Ovary (tissue), 3 donors: ENCODE measurements at regions not wholly inside any gene's neighbourhood (a gene's known extent, or its start where the extent isn't known, plus 50 kb on each side); places are given as distances from the start of the nearest gene placed in this dataset.

Source experiments
- CTCF ChIP-seq, 3 donors: fragments of 450-650 bp in 2 of 3; fragments of 200-600 bp in 1 of 3; IDR thresholded peaks; one replicate each; pipeline versions ENCODE4 v1.5.1 to v1.8.0; 2016 to 2022; ENCODE audit warnings: antibody characterized with exemption in 3 of 3, mild to moderate bottlenecking in 1 of 3
- EP300 ChIP-seq: sonication (generic); formaldehyde crosslinking; IDR thresholded peaks from one replicate; pipeline ENCODE4 v1.6.1; 2017; ENCODE audit warnings: antibody characterized with exemption
- POLR2A ChIP-seq: fragments of 450-650 bp; IDR thresholded peaks from one replicate; pipeline ENCODE4 v1.6.1; 2017; ENCODE audit warnings: antibody characterized with exemption, mild to moderate bottlenecking, moderate library complexity
- donor health status: DM: no; HTN: no; CAD: no.

DNA sequence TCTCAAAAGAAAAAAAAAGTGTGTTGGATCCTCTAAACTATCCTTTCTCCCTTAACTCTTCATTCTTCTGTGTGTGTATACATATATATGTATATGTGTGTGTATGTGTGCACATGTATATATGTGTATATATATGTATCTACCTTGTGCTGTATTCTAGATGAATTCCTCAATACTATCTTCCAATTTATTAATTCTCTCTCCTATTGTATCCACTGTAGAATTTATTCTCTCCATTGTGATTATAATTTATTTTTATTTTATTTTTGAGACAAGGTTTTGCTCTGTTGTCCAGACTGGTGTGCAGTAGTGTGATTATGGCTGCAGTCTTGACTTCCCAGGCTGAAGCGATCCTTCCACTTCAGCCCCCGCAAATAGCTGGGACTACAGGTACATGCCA is 147.1 kb upstream of the ZNF618 start:
- TF ChIP-seq CTCF (IDR thresholded peaks at IDR 0.05): no peak
- no peak for TF ChIP-seq EP300
- no peak for TF ChIP-seq POLR2A
